ENCODE measurements at regions not wholly inside any gene's neighbourhood (a gene's known extent, or its start where the extent isn't known, plus 50 kb on each side); places are given as distances from the start of the nearest gene placed in this dataset.

GRCh38 chr13:88627071-88627470 lies 955.9 kb downstream of the SLITRK5 start:
- Histone ChIP-seq H2BK120ac (ENCODE audit: insufficient read depth, low read length, poor library complexity) (no peak overlapping the region), H3K23ac (ENCODE audit: low read length) (no peak overlapping the region), H2BK5ac (ENCODE audit: low read depth, low read length, poor library complexity) (no peak overlapping the region), H3K9ac (ENCODE audit: low read length) (no peak overlapping the region), H3K4ac (ENCODE audit: low read depth, low read length) (no peak overlapping the region), H2AFZ (ENCODE audit: insufficient read depth, low read length, poor library complexity) (no peak overlapping the region), H3K9me3 (ENCODE audit: insufficient read depth, low read depth, low read length) (no peaks in the 10 kb centered on the region), H2BK12ac (ENCODE audit: low read length) (no peak overlapping the region), H3K36me3 (ENCODE audit: control insufficient read depth in 1 of 2, insufficient read depth in 2 of 2, low read length in 2 of 2) (no peaks in the 10 kb centered on the region), H4K91ac (ENCODE audit: low read depth, low read length) (no peak overlapping the region), H3K27me3 (ENCODE audit: insufficient read depth, low read length) (no peaks in the 10 kb centered on the region), H3K14ac (ENCODE audit: low read length) (no peak overlapping the region), H3K27ac (ENCODE audit: low read depth, low read length) (no peak overlapping the region), H2AK5ac (ENCODE audit: low read length) (no peak overlapping the region), H4K8ac (ENCODE audit: low read depth, low read length) (no peak overlapping the region), H3K18ac (ENCODE audit: low read length) (no peak overlapping the region), H3K79me1 (ENCODE audit: low read length) (no peaks in the 10 kb centered on the region), H3K4me1 (ENCODE audit: control insufficient read depth in 1 of 2, insufficient read depth in 2 of 2, low read length in 2 of 2) (no peaks in the 10 kb centered on the region), H3K79me2 (ENCODE audit: control insufficient read depth, insufficient read depth, low read length, poor library complexity) (no peaks in the 10 kb centered on the region), H3K4me3 (ENCODE audit: low read depth, low read length) (no peak overlapping the region), H3K4me2 (ENCODE audit: low read length) (no peak overlapping the region), H4K12ac (ENCODE audit: low read depth, low read length) (no peak overlapping the region)
- DNase-seq = peak; percentile 10 to 38
- WGBS (ENCODE audit: extremely low coverage, insufficient coverage, insufficient read length) = no CpG with 5 or more reads among the region's 3 CpGs

DNA sequence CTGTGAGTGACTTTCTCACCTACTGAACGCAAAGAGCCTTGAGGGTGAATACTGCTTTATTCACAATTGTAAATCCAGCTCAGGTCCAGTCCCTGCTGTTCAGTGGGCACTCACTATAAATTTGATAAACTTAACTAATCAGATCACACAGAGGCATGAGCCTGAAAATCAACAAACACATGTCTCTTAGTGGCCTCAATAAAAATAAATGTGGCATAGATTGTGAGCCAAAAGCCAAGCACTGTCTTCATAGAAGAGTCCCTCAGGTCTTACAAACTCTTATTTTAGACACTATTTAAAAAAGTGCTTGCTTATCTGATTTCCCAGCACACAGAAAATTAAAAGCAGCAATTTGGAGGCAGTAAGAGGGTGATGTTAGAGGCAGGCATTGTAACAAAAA lies 957.7 kb downstream of the SLITRK5 start:
- no peak overlapping the region for H2BK12ac ChIP-seq (ENCODE audit: low read length)
- no peak overlapping the region for H3K27ac ChIP-seq (ENCODE audit: low read depth, low read length)
- H4K8ac ChIP-seq (ENCODE audit: low read depth, low read length) = no peak overlapping the region
- no peak overlapping the region for H4K91ac ChIP-seq (ENCODE audit: low read depth, low read length)
- no peak overlapping the region for H2AFZ ChIP-seq (ENCODE audit: insufficient read depth, low read length, poor library complexity)
- H3K18ac ChIP-seq (ENCODE audit: low read length) = no peak overlapping the region
- no peak for DNase-seq
- no peak overlapping the region for H4K12ac ChIP-seq (ENCODE audit: low read depth, low read length)
- H2BK120ac ChIP-seq (ENCODE audit: insufficient read depth, low read length, poor library complexity) = no peak overlapping the region
- WGBS (ENCODE audit: extremely low coverage, insufficient coverage, insufficient read length) = no CpG with 5 or more reads among the region's 1 CpG
- no peaks in the 10 kb centered on the region for H3K79me1 ChIP-seq (ENCODE audit: low read length)
- no peak overlapping the region for H3K14ac ChIP-seq (ENCODE audit: low read length)
- H2AK5ac ChIP-seq (ENCODE audit: low read length) = no peak overlapping the region
- H3K79me2 ChIP-seq (ENCODE audit: control insufficient read depth, insufficient read depth, low read length, poor library complexity) = no peaks in the 10 kb centered on the region
- no peaks in the 10 kb centered on the region for H3K9me3 ChIP-seq (ENCODE audit: insufficient read depth, low read depth, low read length)
- no peak overlapping the region for H3K4ac ChIP-seq (ENCODE audit: low read depth, low read length)
- H3K4me1 ChIP-seq (ENCODE audit: control insufficient read depth in 1 of 2, insufficient read depth in 2 of 2, low read length in 2 of 2) = no peaks in the 10 kb centered on the region
- H3K23ac ChIP-seq (ENCODE audit: low read length) = no peak overlapping the region
- no peaks in the 10 kb centered on the region for H3K27me3 ChIP-seq (ENCODE audit: insufficient read depth, low read length)
- no peak overlapping the region for H3K9ac ChIP-seq (ENCODE audit: low read length)
- H3K4me3 ChIP-seq (ENCODE audit: low read depth, low read length) = no peak overlapping the region
- H3K36me3 ChIP-seq (ENCODE audit: control insufficient read depth in 1 of 2, insufficient read depth in 2 of 2, low read length in 2 of 2) = no peaks in the 10 kb centered on the region
- H2BK5ac ChIP-seq (ENCODE audit: low read depth, low read length, poor library complexity) = no peak overlapping the region
- H3K4me2 ChIP-seq (ENCODE audit: low read length) = no peak overlapping the region

DNA sequence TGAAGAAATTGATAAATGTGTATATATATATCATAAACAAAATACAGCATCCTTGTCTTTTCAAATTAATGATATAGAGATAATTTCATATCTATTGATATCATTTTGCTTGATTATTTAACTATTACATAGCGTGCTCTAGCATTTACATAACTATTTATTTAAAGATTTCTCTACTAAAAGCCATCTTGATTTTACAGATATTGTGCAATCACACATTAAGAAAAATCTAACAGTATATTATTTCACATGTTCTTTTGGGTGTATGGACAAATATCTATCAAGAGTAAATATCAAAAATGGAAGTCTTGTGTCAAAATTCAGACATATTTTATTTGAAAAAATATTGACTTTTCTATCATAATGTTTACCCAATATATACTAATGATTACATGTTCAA lies 966.8 kb downstream of the SLITRK5 start:
- Histone ChIP-seq H3K79me1 (ENCODE audit: low read length) (no peaks in the 10 kb centered on the region), H2AK5ac (ENCODE audit: low read length) (no peak overlapping the region), H3K79me2 (ENCODE audit: control insufficient read depth, insufficient read depth, low read length, poor library complexity) (no peaks in the 10 kb centered on the region), H3K9ac (ENCODE audit: low read length) (no peak overlapping the region), H3K4me1 (ENCODE audit: control insufficient read depth in 1 of 2, insufficient read depth in 2 of 2, low read length in 2 of 2) (no peaks in the 10 kb centered on the region), H3K23ac (ENCODE audit: low read length) (no peak overlapping the region), H3K18ac (ENCODE audit: low read length) (no peak overlapping the region), H3K36me3 (ENCODE audit: control insufficient read depth in 1 of 2, insufficient read depth in 2 of 2, low read length in 2 of 2) (no peaks in the 10 kb centered on the region), H3K4me3 (ENCODE audit: low read depth, low read length) (no peak overlapping the region), H3K9me3 (ENCODE audit: insufficient read depth, low read depth, low read length) (no peaks in the 10 kb centered on the region), H4K12ac (ENCODE audit: low read depth, low read length) (no peak overlapping the region), H3K14ac (ENCODE audit: low read length) (no peak overlapping the region), H3K4ac (ENCODE audit: low read depth, low read length) (no peak overlapping the region), H2BK5ac (ENCODE audit: low read depth, low read length, poor library complexity) (no peak overlapping the region), H3K27me3 (ENCODE audit: insufficient read depth, low read length) (no peaks in the 10 kb centered on the region), H3K27ac (ENCODE audit: low read depth, low read length) (no peak overlapping the region), H2BK120ac (ENCODE audit: insufficient read depth, low read length, poor library complexity) (no peak overlapping the region), H4K8ac (ENCODE audit: low read depth, low read length) (no peak overlapping the region), H4K91ac (ENCODE audit: low read depth, low read length) (no peak overlapping the region), H2AFZ (ENCODE audit: insufficient read depth, low read length, poor library complexity) (no peak overlapping the region), H3K4me2 (ENCODE audit: low read length) (no peak overlapping the region), H2BK12ac (ENCODE audit: low read length) (no peak overlapping the region)
- WGBS (ENCODE audit: extremely low coverage, insufficient coverage, insufficient read length) = no CpG with 5 or more reads among the region's 1 CpG
- no peak for DNase-seq

DNA sequence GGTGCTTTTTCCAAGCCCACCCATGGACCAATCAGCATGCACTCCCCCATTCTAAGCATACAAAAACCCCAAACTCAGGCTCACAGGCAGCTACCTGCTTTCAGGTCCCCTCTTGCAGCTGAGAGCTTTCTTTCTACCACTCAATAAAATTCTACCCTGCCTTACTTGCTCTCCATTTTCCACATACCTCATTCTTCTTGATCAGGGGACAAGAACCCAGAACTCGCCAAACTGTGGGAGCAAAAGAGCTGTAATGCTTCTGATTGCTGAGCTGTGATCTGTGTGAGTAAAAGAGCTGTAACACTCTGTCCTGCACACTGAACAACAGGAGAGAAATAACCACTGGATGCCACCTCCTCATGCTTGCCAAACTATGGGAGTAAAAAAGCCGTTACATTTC lies 972.1 kb downstream of the SLITRK5 start:
- no peaks in the 10 kb centered on the region for H3K79me1 ChIP-seq (ENCODE audit: low read length)
- H2AK5ac ChIP-seq (ENCODE audit: low read length) = no peak overlapping the region
- H4K8ac ChIP-seq (ENCODE audit: low read depth, low read length) = no peak overlapping the region
- H2AFZ ChIP-seq (ENCODE audit: insufficient read depth, low read length, poor library complexity) = no peak overlapping the region
- H3K4ac ChIP-seq (ENCODE audit: low read depth, low read length) = no peak overlapping the region
- no peak overlapping the region for H3K27ac ChIP-seq (ENCODE audit: low read depth, low read length)
- no peak overlapping the region for H3K4me2 ChIP-seq (ENCODE audit: low read length)
- H3K23ac ChIP-seq (ENCODE audit: low read length) = no peak overlapping the region
- H3K27me3 ChIP-seq (ENCODE audit: insufficient read depth, low read length) = no peaks in the 10 kb centered on the region
- no peak overlapping the region for H2BK12ac ChIP-seq (ENCODE audit: low read length)
- H3K79me2 ChIP-seq (ENCODE audit: control insufficient read depth, insufficient read depth, low read length, poor library complexity) = no peaks in the 10 kb centered on the region
- no peak overlapping the region for H2BK5ac ChIP-seq (ENCODE audit: low read depth, low read length, poor library complexity)
- no peak overlapping the region for H2BK120ac ChIP-seq (ENCODE audit: insufficient read depth, low read length, poor library complexity)
- no peak for DNase-seq
- peaks cover 6% of the 10 kb centered on the region for H3K9me3 ChIP-seq (ENCODE audit: insufficient read depth, low read depth, low read length)
- H3K14ac ChIP-seq (ENCODE audit: low read length) = no peak overlapping the region
- H3K4me3 ChIP-seq (ENCODE audit: low read depth, low read length) = no peak overlapping the region
- no peak overlapping the region for H4K12ac ChIP-seq (ENCODE audit: low read depth, low read length)
- no peaks in the 10 kb centered on the region for H3K4me1 ChIP-seq (ENCODE audit: control insufficient read depth in 1 of 2, insufficient read depth in 2 of 2, low read length in 2 of 2)
- H3K9ac ChIP-seq (ENCODE audit: low read length) = no peak overlapping the region
- no peak overlapping the region for H3K18ac ChIP-seq (ENCODE audit: low read length)
- no peak overlapping the region for H4K91ac ChIP-seq (ENCODE audit: low read depth, low read length)
- H3K36me3 ChIP-seq (ENCODE audit: control insufficient read depth in 1 of 2, insufficient read depth in 2 of 2, low read length in 2 of 2) = no peaks in the 10 kb centered on the region
- WGBS (ENCODE audit: extremely low coverage, insufficient coverage, insufficient read length) = no CpG with 5 or more reads among the region's 2 CpGs

Measured in trophoblast cell (in vitro differentiated cells and primary cell).